D721Med (cell line): ENCODE measurements at regions not wholly inside any gene's neighbourhood (a gene's known extent, or its start where the extent isn't known, plus 50 kb on each side); places are given as distances from the start of the nearest gene placed in this dataset.

Source experiments
- DNase-seq: peaks from one replicate; pipeline ENCODE4 v3.0.0; 2011; ENCODE audit warnings: low spot score; ENCODE audit not compliant: insufficient read length
- FAIRE-seq: peaks from 2 replicates; lab custom pipeline; 2011; peaks lifted over from hg19 to GRCh38; lab: Jason Lieb, UNC
- CTCF ChIP-seq: IDR thresholded peaks from 2 replicates; pipeline ENCODE4 v1.5.1; 2012; ENCODE audit warnings: mild to moderate bottlenecking, control low read depth; ENCODE audit not compliant: insufficient read depth; ENCODE audit errors: missing control alignments

- no peak for DNase-seq
- no peak for FAIRE-seq
- TF ChIP-seq CTCF: no peak
Observed at GRCh38 chr5:57802131-57802530, 319.5 kb upstream of the ACTBL2 start.

GRCh38 chr5:57795203-57795602 lies 312.6 kb upstream of the ACTBL2 start:
- TF ChIP-seq CTCF: no peak
- FAIRE-seq: no peak
- DNase-seq: no peak

- DNase-seq: no peak
Observed at GRCh38 chr5:57791875-57792274, 309.3 kb upstream of the ACTBL2 start.

GRCh38 chr5:57785946-57786345 lies 303.3 kb upstream of the ACTBL2 start:
- DNase-seq (no peak), FAIRE-seq (no peak)
- TF ChIP-seq CTCF: no peak

More at GRCh38 chr5:57791875-57792274, 309.3 kb upstream of the ACTBL2 start:
- TF ChIP-seq CTCF: no peak
- FAIRE-seq: no peak

GRCh38 chr5:57784121-57784520 lies 301.5 kb upstream of the ACTBL2 start:
- FAIRE-seq: no peak

GRCh38 chr5:57783693-57784092 lies 301.1 kb upstream of the ACTBL2 start:
- no peak for FAIRE-seq

More at GRCh38 chr5:57784121-57784520, 301.5 kb upstream of the ACTBL2 start:
- TF ChIP-seq CTCF: no peak
- no peak for DNase-seq

More at GRCh38 chr5:57783693-57784092, 301.1 kb upstream of the ACTBL2 start:
- DNase-seq: no peak
- no peak for TF ChIP-seq CTCF
